NCI-H2029 treated with DMSO at 0.1 percent for 48 hours (cell line): ENCODE measurements at regions not wholly inside any gene's neighbourhood (a gene's known extent, or its start where the extent isn't known, plus 50 kb on each side); places are given as distances from the start of the nearest gene placed in this dataset.
"Not testable (repeated sequence)": the region's sequence is repeated elsewhere in the genome, so short reads cannot be mapped to it uniquely, and the experiment has no call there.

Experiments
- DNase-seq: peaks from one replicate; lab custom pipeline; 2025; lab: John Stamatoyannopoulos, UW

GRCh38 chr11:38577769-38578168, 1979.7 kb upstream of the RAG2 start:
- no peak for DNase-seq

DNA sequence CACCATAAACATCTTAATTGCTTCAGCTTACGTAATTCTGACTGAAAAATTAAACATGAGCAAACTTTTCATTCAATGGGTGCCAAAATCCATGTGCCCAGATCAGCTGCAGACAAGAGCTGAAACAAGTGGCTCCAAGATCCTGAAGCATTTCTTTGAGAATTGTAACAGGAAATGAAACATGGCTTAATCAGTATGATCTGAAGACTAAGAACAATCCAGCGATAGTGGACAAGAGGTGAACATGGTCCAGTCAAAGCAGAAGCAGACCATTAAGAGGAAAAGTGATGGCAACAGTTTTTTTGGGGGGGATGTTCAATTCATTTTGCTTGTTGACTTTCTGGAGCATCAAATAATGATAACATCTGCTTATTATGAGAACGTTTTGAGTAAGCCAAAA, 1964.5 kb upstream of the RAG2 start:
- no peak for DNase-seq

DNA sequence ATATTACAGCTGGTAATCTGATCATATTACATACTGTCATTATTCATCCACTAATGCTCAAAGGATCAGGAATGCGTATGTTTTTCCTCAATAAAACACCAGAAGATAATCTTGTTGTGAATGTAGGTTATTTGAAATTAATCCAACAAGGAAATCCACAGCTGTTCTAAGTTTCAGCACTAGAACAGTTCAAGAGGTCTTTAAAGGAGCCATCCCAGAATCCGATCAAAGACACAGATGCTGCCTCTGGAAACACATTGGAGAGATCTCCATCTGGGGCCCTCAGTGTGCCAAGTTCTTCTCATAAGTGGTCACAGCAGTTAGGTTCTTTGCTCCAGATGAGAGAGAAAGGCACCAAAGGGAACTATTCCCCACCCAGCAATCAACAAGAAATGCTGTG, 1955.1 kb upstream of the RAG2 start:
- no peak for DNase-seq

- DNase-seq, result no peak
These were observed 1949.4 kb upstream of the RAG2 start for GRCh38 chr11:38547462-38547861.

DNA sequence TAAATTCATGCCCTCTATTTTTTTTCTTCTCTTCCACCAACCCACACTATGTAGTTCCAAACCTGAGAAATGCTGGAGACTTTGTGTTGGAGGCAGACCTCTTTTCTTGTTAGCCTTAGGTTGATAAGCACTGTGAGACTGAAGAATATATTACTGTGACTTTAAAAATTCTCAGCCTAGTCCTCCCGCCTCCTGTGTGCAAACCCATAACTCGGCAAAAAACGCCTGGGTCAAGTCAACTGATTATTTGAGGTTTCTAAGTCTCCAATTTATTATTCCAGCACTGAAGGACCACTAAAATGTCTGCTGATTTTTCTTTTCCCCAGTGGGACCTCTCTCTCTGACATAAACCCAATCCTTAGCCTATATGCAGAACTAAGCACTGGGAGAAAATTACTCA, 1946.0 kb upstream of the RAG2 start:
- DNase-seq, result no peak

GRCh38 chr11:38543311-38543710, 1945.3 kb upstream of the RAG2 start:
- no peak for DNase-seq

- DNase-seq, result no peak
These were observed 1941.0 kb upstream of the RAG2 start for GRCh38 chr11:38538866-38539680.

DNA sequence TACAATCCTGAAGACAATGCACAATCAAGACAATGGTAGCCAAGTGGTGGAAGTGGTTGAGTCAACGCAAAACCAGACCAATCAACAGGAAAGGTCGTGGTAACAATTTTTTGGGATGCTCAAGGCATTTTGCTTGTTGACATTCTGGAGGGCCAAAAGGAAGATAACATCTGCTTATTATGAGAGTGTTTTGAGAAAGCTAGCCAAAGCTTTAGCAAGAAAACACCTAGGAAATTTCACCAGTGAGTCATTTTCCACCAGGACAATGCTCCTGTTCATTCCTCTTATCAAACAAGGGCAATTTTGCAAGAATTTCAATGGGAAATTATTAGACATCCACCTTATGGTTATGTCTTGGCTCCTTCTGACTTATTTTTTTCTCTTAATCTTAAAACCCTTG, 1932.2 kb upstream of the RAG2 start:
- DNase-seq, result no peak

DNA sequence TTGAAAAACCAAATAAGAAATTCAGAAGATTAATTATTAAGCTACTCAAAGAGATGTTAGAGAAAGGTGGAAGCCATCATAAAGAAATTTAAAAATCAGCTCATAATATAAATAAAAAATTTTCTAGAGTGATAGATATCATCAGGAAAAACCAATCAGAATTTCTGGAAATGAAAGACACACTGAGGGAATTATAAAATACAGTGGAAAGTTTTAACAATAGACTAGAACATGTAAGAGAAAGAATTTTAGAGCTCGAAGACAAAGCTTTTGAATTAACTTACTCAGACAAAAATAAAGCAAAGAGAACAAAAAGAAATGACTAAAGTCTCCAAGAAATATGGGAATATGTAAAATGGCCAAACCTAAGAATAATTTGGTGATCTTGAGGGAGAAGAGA, 1926.9 kb upstream of the RAG2 start:
- no peak for DNase-seq

DNA sequence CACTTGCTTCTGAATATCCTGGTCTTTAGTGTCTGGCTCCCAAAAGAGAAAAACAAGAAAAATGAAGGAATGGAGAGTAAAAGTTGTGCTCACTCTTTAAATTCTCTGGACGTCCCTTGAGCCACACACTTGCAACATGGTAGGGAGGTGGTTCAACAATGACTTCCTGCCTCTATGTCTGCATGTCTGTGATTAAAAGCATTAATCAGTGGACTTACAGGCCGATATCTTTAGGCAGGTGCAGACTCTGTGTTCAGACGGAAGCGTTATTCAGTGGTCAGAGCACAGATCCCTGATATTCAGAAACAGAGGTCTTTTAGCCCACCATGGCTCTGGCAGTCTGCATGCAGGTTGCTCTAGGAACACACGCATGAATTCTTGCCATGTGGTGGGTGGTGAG, 1920.0 kb upstream of the RAG2 start:
- no peak for DNase-seq

DNA sequence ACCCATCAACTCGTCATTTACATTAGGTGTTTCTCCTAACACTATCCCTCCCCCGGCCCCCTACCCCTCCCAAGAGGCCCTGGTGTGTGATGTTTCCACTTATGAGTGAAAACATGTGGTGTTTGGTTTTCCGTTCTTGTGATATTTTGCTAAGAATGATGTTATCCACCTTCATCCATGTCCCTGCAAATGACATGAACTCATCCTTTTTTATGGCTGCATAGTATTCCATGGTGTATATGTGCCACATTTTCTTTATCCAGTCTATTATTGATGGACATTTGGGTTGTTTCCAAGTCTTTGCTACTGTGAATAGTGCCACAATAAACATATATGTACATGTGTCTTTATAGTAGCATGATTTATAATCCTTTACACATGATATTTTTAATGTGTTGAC, 1914.8 kb upstream of the RAG2 start:
- not testable (repeated sequence) for DNase-seq

GRCh38 chr11:38510041-38510440, 1912.0 kb upstream of the RAG2 start:
- DNase-seq, result no peak

DNA sequence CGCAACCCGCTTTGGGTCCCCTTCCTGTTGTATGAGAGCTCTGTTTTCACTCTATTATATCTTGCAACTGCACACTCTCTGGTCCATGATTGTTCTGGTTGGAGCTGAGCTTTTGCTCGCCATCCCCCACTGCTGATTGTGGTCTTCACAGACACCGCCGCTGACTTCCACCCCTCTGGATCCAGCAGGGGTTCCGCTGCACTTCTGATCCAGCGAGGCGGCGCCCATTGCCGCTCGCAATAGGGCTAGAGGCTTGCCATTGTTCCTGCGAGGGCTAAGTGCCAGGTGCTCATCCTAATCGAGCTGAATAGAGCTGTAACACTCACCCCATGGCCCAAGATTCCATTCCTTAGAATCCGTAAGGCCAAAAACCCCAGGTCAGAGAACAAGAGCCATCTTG, 1905.8 kb upstream of the RAG2 start:
- no peak for DNase-seq

- no peak for DNase-seq
These were observed 1900.7 kb upstream of the RAG2 start for GRCh38 chr11:38498721-38499120.

DNA sequence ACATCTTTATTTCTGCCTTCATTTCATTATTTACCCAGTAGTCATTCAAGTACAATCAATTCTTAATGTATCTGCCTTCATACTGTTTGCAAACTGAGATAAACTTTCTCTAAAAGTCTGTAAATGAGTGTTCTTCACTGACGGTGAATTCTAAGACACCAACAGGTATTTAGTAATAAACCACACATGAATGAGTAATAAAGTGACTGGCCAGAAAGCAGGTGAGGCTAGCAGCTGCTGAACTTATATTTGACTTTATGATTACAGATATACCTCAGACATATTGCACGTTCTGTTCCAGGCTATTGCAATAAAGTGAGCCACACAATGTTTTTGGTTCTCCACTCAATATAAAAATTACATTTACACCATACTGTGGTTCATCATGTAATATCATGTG, 1894.0 kb upstream of the RAG2 start:
- DNase-seq, result no peak

GRCh38 chr11:38481391-38481790, 1883.4 kb upstream of the RAG2 start:
- DNase-seq, result no peak

DNA sequence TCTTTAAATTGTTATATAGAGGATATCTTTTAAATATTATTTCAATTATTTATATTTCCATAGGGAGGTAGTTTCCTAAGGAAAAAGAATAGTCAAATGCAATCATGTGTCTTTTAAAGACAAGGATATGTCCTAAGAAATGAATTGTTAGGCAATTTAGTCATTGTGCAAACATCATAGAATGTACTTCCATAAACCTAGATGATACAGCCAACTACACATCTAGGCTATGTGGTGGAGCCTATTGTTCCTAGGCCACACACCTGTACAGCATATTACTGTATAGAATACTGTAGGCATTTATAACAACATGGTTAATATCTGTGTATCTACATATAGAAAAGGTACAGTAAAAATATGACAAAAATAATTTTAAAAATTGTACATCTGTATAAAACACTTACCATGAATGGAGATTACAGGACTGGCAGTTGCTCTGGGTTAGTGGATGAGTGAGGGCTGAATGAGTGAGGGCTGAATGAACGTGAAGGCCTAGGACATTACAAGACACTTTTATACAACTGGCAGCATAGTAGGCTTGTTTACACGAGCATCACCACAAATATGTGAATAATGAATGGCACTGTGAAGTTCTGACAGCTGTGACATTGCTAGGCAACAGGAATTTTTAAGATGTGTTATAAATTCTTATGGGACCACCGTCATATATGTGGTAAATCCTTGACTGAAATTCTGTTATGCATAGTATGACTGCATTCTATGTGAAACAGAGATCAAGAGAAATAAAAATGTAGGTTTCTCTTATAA, 1879.0 kb upstream of the RAG2 start:
- no peak for DNase-seq

- DNase-seq, result no peak
These were observed 1863.7 kb upstream of the RAG2 start for GRCh38 chr11:38461751-38462150.

GRCh38 chr11:38460896-38461295, 1862.9 kb upstream of the RAG2 start:
- no peak for DNase-seq

DNA sequence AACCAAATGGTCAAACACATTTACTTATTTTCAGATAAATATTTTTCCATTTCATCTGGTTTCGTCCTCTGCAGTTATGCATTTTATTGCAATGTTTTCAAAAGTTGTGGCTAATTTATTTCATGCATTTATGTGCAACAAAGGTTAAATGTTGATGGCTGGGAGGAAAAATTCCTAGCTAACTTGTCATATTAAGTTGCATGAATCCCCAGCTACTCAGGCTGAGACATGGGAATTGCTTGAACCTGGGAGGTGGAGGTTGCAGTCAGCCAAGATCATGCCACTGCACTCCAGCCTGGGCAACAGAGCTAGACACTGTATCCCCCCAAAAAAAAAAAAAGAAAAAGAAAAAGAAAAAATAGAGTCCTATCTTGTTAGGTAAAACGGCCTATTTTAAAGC, 1862.4 kb upstream of the RAG2 start:
- DNase-seq, result no peak

DNA sequence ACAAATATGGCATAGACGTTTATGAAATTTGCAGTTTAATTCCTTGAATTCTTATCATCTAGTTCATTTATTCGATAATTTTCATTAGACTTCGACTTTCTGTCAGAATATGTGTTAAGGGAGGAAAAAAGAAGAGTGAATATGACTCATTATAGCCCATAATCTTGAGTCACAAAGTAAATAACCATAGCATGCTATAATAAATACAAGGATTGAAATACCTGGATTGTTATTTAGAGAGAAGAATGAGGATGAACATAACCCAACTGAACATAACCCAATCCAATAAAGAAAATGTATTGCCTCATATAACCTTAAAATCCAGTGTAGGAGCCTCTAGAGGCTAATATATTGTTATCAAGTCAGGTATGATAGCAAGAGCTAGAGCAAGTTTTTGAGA, 1858.3 kb upstream of the RAG2 start:
- DNase-seq, result no peak

DNA sequence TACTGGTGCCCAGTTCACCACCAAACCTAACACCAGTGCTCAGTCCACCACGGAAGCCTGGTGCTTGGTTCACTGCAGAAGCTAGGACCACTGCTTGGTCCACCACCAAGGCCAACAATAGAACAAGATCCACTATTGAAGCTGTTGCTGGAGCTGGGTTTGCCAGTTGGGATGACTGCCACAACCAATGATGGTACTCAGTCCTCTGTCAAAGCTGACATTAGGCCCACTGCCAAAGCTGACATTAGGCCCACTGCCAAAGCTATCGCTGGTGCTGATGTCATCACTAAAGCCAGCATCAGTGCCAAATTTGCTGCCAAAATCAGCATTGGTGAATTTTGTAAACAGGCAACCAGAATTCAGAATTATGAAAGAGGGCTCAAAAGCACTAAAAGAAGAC, 1850.2 kb upstream of the RAG2 start:
- peak; percentile 19 for DNase-seq

- DNase-seq, result no peak
These were observed 1848.3 kb upstream of the RAG2 start for GRCh38 chr11:38446336-38446735.

DNA sequence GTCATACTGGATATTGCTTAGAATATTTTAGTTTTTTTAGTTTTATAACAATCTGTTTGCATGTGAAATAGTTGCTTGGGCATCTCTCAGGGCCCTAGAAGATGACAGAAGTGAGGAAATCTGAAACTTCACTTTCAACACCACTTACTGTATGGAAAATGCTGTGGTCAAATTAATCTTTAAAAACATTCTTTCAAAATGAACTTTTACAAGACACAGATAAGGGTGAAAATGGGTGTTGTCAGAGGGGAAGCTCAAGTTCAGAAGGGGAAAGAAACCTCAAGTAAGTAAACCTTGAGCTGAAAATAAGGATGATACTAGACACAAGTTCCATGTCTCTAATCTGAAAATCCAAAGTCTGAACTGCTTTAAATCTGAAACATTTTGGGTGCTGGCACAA, 1840.1 kb upstream of the RAG2 start:
- DNase-seq, result no peak
